GM13976 (cell line): ENCODE measurements at regions not wholly inside any gene's neighbourhood (a gene's known extent, or its start where the extent isn't known, plus 50 kb on each side); places are given as distances from the start of the nearest gene placed in this dataset.

Experiments
- DNase-seq: peaks from one replicate; pipeline ENCODE4 v3.0.0; 2012; ENCODE audit warnings: low spot score
- CTCF ChIP-seq: IDR thresholded peaks from 2 replicates; pipeline ENCODE4 v1.5.1; 2012; ENCODE audit warnings: borderline replicate concordance, mild to moderate bottlenecking; ENCODE audit not compliant: insufficient read depth; ENCODE audit errors: extremely low read depth, missing control alignments, control extremely low read depth
- in situ Hi-C: fragments of 300-500 bp; cut with MboI; formaldehyde crosslinking; loops from one replicate; pipeline ENCODE4 v1.12.0; 2022; ENCODE audit warnings: low sequenced_read_pairs, mixed read lengths, inconsistent platforms; ENCODE audit not compliant: unreplicated experiment

- peak; percentile 74 for TF ChIP-seq CTCF
- peak; percentile 69 for DNase-seq
- in situ Hi-C loops = loop anchor here (10.0 kb wide), 1 partner anchor 405 kb away; the partner anchor contains the start of gene TRPC7
Observed at GRCh38 chr5:136769900-136770684, 404.7 kb upstream of the TRPC7 start.

- DNase-seq = no peak
- TF ChIP-seq CTCF = no peak
- in situ Hi-C loops = no loop called here
Observed at GRCh38 chr5:136769093-136769492, 403.7 kb upstream of the TRPC7 start.

DNA sequence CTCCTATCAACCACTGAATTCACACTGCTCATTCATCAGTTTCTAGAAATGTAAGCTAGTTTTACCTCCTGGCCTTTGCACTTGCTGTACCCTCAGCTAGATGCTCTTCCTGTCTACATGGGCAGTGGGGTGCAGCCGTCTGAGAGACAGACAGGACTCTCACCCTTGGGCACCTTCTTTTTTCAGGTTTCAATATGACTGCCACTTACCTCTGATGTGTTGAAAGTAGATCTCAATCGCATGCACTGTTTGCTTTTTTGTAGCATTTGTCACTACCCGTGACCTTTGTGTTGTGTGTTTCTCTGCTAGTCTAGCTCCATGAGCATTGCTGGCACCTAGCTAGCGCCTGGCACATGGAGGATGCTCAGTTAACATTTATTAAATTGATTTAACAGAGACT is 403.1 kb upstream of the TRPC7 start:
- in situ Hi-C loops = no loop called here
- no peak for DNase-seq
- TF ChIP-seq CTCF = no peak

DNA sequence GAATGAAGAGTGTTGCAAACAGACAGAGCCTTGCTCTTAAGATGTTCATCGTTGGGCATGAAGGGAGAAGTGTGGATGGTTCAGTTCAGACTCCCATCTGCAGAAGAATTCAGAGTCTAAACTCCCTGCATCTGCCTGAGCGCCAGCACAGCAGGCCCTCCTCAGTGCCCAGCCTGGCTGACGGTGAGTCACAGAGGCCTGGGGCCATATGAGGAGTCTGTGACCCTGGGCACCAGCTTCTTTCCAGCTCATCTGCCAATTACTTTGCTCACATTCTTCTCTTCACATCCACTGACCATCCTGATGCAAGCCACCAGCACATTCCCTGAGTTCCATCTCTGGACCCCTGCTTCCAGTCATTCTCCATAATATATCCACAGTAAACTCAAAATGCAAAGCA is 401.1 kb upstream of the TRPC7 start:
- in situ Hi-C loops = no loop called here
- no peak for DNase-seq
- no peak for TF ChIP-seq CTCF

DNA sequence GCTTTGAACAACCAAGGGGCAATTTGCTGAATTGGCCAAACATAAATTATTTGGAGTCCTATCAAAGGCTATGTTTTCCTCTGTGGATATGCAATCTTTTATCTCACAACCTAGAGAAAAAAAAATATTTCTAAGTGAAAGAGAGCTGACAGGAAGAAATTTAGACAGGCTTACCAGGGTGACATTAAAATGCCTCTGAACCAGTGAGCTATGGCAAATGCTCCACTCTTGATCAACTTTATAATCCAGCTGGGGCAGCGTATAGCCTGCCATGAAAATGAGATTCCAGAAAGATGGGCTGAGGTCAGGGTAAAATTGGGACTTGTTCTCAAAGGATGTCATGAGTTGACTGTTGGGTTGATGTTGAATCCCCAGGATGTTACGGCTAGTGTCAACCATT is 399.3 kb upstream of the TRPC7 start:
- in situ Hi-C loops = no loop called here
- no peak for TF ChIP-seq CTCF

DNA sequence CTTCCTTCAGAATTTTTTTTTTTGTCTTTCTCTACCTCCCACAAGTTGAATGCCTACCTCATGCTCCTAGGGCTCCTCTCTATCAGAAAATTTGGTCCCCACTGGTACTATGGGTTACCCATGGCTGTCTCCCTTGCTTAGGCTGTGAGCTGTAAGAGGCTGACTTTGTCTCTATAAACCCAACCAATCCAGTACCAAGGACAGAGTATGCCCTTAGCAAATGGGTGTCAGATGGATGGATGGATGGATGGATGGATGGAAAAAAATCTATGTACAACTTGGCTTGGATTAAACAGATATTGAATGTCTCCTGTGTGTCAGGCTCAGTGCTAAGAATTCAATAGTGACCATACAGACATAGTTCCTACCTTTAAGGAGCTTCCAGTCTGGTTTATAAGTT is 398.2 kb upstream of the TRPC7 start:
- no peak for TF ChIP-seq CTCF
- in situ Hi-C loops = no loop called here
- no peak for DNase-seq

More for the DNA sequence above, 399.3 kb upstream of the TRPC7 start:
- DNase-seq = no peak
